ENCODE measurements at regions not wholly inside any gene's neighbourhood (a gene's known extent, or its start where the extent isn't known, plus 50 kb on each side); places are given as distances from the start of the nearest gene placed in this dataset.

- TF ChIP-seq CTCF (IDR thresholded peaks at IDR 0.05) = no peak
- no peak for TF ChIP-seq EZH2 (IDR thresholded peaks at IDR 0.05)
These were observed 636.1 kb downstream of the KCNH5 start for GRCh38 chr14:62409169-62409568.

All from neural progenitor cell (in vitro differentiated cells).